ENCODE measurements at regions not wholly inside any gene's neighbourhood (a gene's known extent, or its start where the extent isn't known, plus 50 kb on each side); places are given as distances from the start of the nearest gene placed in this dataset.
"Not testable (repeated sequence)": the region's sequence is repeated elsewhere in the genome, so short reads cannot be mapped to it uniquely, and the experiment has no call there.

GRCh38 chr3:66552846-66553245 is 52.0 kb upstream of the LRIG1 start:
- DNase-seq (ENCODE audit: extremely low read depth in 1 of 2, low read depth in 1 of 2), result no peak

- DNase-seq (ENCODE audit: extremely low read depth in 1 of 2, low read depth in 1 of 2), result no peak
Measured at GRCh38 chr3:66553441-66554113, 52.8 kb upstream of the LRIG1 start.

- DNase-seq (ENCODE audit: extremely low read depth in 1 of 2, low read depth in 1 of 2), result no peak
Measured at GRCh38 chr3:66554178-66554577, 53.4 kb upstream of the LRIG1 start.

- DNase-seq (ENCODE audit: extremely low read depth in 1 of 2, low read depth in 1 of 2), result no peak
Measured at GRCh38 chr3:66555214-66555844, 54.5 kb upstream of the LRIG1 start.

- DNase-seq (ENCODE audit: extremely low read depth in 1 of 2, low read depth in 1 of 2), result no peak
Measured at GRCh38 chr3:66557170-66557569, 56.3 kb upstream of the LRIG1 start.

- DNase-seq (ENCODE audit: extremely low read depth in 1 of 2, low read depth in 1 of 2), result not testable (repeated sequence)
Measured at GRCh38 chr3:66559924-66560323, 59.1 kb upstream of the LRIG1 start.

GRCh38 chr3:66561367-66561766 is 60.5 kb upstream of the LRIG1 start:
- no peak for DNase-seq (ENCODE audit: extremely low read depth in 1 of 2, low read depth in 1 of 2)

- no peak for DNase-seq (ENCODE audit: extremely low read depth in 1 of 2, low read depth in 1 of 2)
Measured at GRCh38 chr3:66565301-66565700, 64.5 kb upstream of the LRIG1 start.

GRCh38 chr3:66567077-66567476 is 66.3 kb upstream of the LRIG1 start:
- no peak for DNase-seq (ENCODE audit: extremely low read depth in 1 of 2, low read depth in 1 of 2)

GRCh38 chr3:66572090-66572675 is 71.4 kb upstream of the LRIG1 start:
- no peak for DNase-seq (ENCODE audit: extremely low read depth in 1 of 2, low read depth in 1 of 2)

GRCh38 chr3:66572938-66573710 is 72.3 kb upstream of the LRIG1 start:
- DNase-seq (ENCODE audit: extremely low read depth in 1 of 2, low read depth in 1 of 2), result no peak

- no peak for DNase-seq (ENCODE audit: extremely low read depth in 1 of 2, low read depth in 1 of 2)
Measured at GRCh38 chr3:66574091-66574490, 73.3 kb upstream of the LRIG1 start.

GRCh38 chr3:66577426-66578203 is 76.8 kb upstream of the LRIG1 start:
- no peak for DNase-seq (ENCODE audit: extremely low read depth in 1 of 2, low read depth in 1 of 2)

- no peak for DNase-seq (ENCODE audit: extremely low read depth in 1 of 2, low read depth in 1 of 2)
Measured at GRCh38 chr3:66581256-66581655, 80.4 kb upstream of the LRIG1 start.

- DNase-seq (ENCODE audit: extremely low read depth in 1 of 2, low read depth in 1 of 2), result peak; percentile 3 to 18
Measured at GRCh38 chr3:66582721-66583423, 82.0 kb upstream of the LRIG1 start.

- DNase-seq (ENCODE audit: extremely low read depth in 1 of 2, low read depth in 1 of 2), result no peak
Measured at GRCh38 chr3:66583424-66584040, 82.7 kb upstream of the LRIG1 start.

- no peak for DNase-seq (ENCODE audit: extremely low read depth in 1 of 2, low read depth in 1 of 2)
Measured at GRCh38 chr3:66585520-66586095, 84.8 kb upstream of the LRIG1 start.

GRCh38 chr3:66586853-66587252 is 86.0 kb upstream of the LRIG1 start:
- DNase-seq (ENCODE audit: extremely low read depth in 1 of 2, low read depth in 1 of 2), result no peak

GRCh38 chr3:66588340-66588847 is 87.6 kb upstream of the LRIG1 start:
- DNase-seq (ENCODE audit: extremely low read depth in 1 of 2, low read depth in 1 of 2), result no peak
